ENCODE measurements at regions not wholly inside any gene's neighbourhood (a gene's known extent, or its start where the extent isn't known, plus 50 kb on each side); places are given as distances from the start of the nearest gene placed in this dataset.

DNA sequence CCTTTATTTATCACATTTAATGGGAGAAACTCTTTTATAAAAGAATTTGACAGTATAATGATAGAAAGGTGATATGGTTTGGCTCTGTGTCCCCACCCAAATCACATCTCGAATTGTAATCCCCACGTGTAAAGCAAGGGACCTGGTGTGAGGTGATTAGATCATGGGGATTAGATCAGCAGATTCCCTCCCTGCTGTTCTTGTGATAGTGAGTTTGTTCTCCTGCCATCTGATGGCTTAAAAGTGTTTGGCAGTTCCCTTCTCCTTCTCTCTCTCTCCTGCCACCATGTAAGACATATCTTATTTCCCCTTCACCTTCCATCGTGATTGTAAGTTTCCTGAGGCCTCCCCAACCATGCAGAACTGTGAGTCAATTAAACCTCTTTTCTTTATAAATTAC, 1110.3 kb downstream of the FLRT2 start:
- intact Hi-C loops (cut with DNase I; ENCODE audit: low total_unique reads) = no loop called here
- WGBS, 2 donors = 71 to 73% methylated on average over 3 of the region's 3 CpGs
- TF ChIP-seq POLR2A (IDR thresholded peaks at IDR 0.05) = no peak
- TF ChIP-seq, protein P1, sequence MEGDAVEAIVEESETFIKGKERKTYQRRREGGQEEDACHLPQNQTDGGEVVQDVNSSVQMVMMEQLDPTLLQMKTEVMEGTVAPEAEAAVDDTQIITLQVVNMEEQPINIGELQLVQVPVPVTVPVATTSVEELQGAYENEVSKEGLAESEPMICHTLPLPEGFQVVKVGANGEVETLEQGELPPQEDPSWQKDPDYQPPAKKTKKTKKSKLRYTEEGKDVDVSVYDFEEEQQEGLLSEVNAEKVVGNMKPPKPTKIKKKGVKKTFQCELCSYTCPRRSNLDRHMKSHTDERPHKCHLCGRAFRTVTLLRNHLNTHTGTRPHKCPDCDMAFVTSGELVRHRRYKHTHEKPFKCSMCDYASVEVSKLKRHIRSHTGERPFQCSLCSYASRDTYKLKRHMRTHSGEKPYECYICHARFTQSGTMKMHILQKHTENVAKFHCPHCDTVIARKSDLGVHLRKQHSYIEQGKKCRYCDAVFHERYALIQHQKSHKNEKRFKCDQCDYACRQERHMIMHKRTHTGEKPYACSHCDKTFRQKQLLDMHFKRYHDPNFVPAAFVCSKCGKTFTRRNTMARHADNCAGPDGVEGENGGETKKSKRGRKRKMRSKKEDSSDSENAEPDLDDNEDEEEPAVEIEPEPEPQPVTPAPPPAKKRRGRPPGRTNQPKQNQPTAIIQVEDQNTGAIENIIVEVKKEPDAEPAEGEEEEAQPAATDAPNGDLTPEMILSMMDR (IDR thresholded peaks at IDR 0.05) = no peak
- DNase-seq (ENCODE audit: low spot score in 2 of 2) = no peak
- no peak overlapping the region for H3K4me3 ChIP-seq (ENCODE audit: low read depth, poor library complexity, severe bottlenecking)

- intact Hi-C loops (cut with DNase I; ENCODE audit: low total_unique reads) = no loop called here
- TF ChIP-seq, protein P1 (IDR thresholded peaks at IDR 0.05) = no peak
- TF ChIP-seq POLR2A (IDR thresholded peaks at IDR 0.05) = no peak
- H3K4me3 ChIP-seq (ENCODE audit: low read depth, poor library complexity, severe bottlenecking) = no peak overlapping the region
- no peak for DNase-seq (ENCODE audit: low spot score in 2 of 2)
Measured at GRCh38 chr14:86639666-86640065, 1109.7 kb downstream of the FLRT2 start.

DNA sequence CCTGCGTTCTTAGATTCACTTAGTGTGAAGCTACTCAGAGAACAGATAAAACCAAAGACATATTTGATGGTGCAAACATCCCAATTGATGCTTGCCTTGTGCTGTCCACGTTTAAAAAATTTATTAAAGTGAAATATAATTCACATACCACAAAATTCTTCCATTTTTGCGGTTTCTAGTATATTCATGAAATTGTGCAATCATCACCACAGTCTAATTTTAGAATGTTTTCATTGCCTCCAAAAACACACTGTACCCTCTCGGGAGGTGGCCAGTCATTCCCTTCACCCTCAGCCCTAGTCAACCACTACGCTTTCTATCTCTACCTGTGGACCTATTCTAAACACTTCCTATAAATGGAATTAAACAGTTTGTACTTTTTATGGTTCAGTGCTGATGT, 1109.2 kb downstream of the FLRT2 start:
- intact Hi-C loops (cut with DNase I; ENCODE audit: low total_unique reads) = no loop called here
- TF ChIP-seq, protein P1 (IDR thresholded peaks at IDR 0.05) = no peak
- TF ChIP-seq POLR2A (IDR thresholded peaks at IDR 0.05) = no peak
- DNase-seq (ENCODE audit: low spot score in 2 of 2) = no peak
- 84 to 88% methylated on average over 5 of the region's 5 CpGs for WGBS, 2 donors
- no peak overlapping the region for H3K4me3 ChIP-seq (ENCODE audit: low read depth, poor library complexity, severe bottlenecking)

- H3K4me3 ChIP-seq (ENCODE audit: low read depth, poor library complexity, severe bottlenecking) = no peak overlapping the region
- TF ChIP-seq, protein P1 (IDR thresholded peaks at IDR 0.05) = no peak
- no peak for TF ChIP-seq POLR2A (IDR thresholded peaks at IDR 0.05)
- DNase-seq (ENCODE audit: low spot score in 2 of 2) = no peak
- intact Hi-C loops (cut with DNase I; ENCODE audit: low total_unique reads) = no loop called here
Measured at GRCh38 chr14:86627080-86627479, 1097.1 kb downstream of the FLRT2 start.

DNA sequence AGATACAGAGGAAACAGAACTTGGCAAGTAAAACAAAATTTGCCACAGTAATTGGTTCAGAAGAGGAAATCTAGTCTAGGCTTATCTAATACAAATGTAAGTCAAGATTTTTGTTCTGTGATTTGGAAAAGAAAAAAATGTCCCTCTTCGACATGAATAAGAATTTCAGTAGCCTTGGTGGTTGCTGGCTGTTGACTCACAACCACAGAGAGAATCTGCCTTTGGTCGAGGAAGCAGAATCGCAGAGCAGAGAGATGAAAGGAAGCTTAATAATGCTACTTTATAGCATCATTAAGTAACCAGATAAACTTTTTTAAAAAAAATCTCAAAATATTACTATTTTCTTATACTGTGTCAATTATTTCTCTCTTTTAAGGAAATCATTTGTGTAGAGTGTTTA, 1096.6 kb downstream of the FLRT2 start:
- WGBS, 2 donors = 76 to 82% methylated on average over 3 of the region's 3 CpGs
- TF ChIP-seq POLR2A (IDR thresholded peaks at IDR 0.05) = no peak
- TF ChIP-seq, protein P1 (IDR thresholded peaks at IDR 0.05) = no peak
- no peak overlapping the region for H3K4me3 ChIP-seq (ENCODE audit: low read depth, poor library complexity, severe bottlenecking)
- intact Hi-C loops (cut with DNase I; ENCODE audit: low total_unique reads) = no loop called here
- DNase-seq (ENCODE audit: low spot score in 2 of 2) = no peak

DNA sequence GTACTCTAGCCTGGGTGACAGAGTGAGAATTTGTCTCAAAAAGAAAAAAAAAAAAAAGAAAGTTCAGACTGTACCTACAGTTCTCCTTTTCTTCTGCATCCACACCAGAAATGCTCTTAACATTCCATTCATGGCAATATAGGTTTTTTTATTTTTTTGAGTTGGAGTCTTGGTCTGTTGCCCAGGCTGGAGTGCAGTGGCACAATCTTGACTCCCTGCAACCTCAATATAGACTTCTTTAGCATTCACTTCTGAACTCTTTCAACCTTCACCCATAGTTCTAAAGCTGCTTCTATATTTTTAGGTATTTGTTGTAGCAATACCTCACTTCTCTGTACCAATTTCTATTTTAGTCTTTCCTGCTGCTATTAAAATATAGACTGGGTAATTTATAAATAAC, 1095.7 kb downstream of the FLRT2 start:
- intact Hi-C loops (cut with DNase I; ENCODE audit: low total_unique reads) = no loop called here
- H3K4me3 ChIP-seq (ENCODE audit: low read depth, poor library complexity, severe bottlenecking) = no peak overlapping the region
- TF ChIP-seq, protein P1 (IDR thresholded peaks at IDR 0.05) = no peak
- no peak for TF ChIP-seq POLR2A (IDR thresholded peaks at IDR 0.05)

More for the DNA sequence above, 1095.7 kb downstream of the FLRT2 start:
- no peak for DNase-seq (ENCODE audit: low spot score in 2 of 2)
